Tibial nerve (tissue), 4 donors: ENCODE measurements at regions not wholly inside any gene's neighbourhood (a gene's known extent, or its start where the extent isn't known, plus 50 kb on each side); places are given as distances from the start of the nearest gene placed in this dataset.

Experiments used
- DNase-seq, 2 donors: peaks; one replicate each; pipeline ENCODE4 v3.0.0-alpha.2; 2019; ENCODE audit warnings: low spot score in 2 of 2
- H3K27ac ChIP-seq, 4 donors: fragments of 200-600 bp; sonication (generic) in 3 of 4; one replicate each; pipeline ENCODE4 v1.5.1; 2017 to 2019; ENCODE audit warnings: mild to moderate bottlenecking in 1 of 4
- H3K27me3 ChIP-seq, 2 donors: fragments of 200-600 bp; sonication (generic) in 1 of 2; one replicate each; pipeline versions ENCODE4 v1.5.1 to v1.6.0; 2017 to 2019
- H3K36me3 ChIP-seq, 3 donors: fragments of 200-600 bp; sonication (generic); one replicate each; pipeline ENCODE4 v1.5.1; 2018 to 2019
- H3K4me1 ChIP-seq, 4 donors: fragments of 200-600 bp; sonication (generic) in 3 of 4; one replicate each; pipeline ENCODE4 v1.5.1; 2017 to 2019
- H3K4me3 ChIP-seq, 4 donors: fragments of 200-600 bp; sonication (generic) in 3 of 4; one replicate each; pipeline ENCODE4 v1.5.1; 2017 to 2019; ENCODE audit warnings: mild to moderate bottlenecking in 1 of 4, moderate library complexity in 1 of 4
- H3K9me3 ChIP-seq, 4 donors: fragments of 200-600 bp; sonication (generic) in 3 of 4; one replicate each; pipeline ENCODE4 v1.5.1; 2017 to 2019
- EP300 ChIP-seq, 2 donors: sonication (generic); formaldehyde crosslinking; IDR thresholded peaks; one replicate each; pipeline ENCODE4 v1.6.1; 2017; ENCODE audit warnings: antibody characterized with exemption in 2 of 2, mild to moderate bottlenecking in 1 of 2
- POLR2A ChIP-seq, 2 donors: fragments of 450-650 bp; IDR thresholded peaks; one replicate each; pipeline ENCODE4 v1.6.1; 2017; ENCODE audit warnings: antibody characterized with exemption in 2 of 2, mild to moderate bottlenecking in 2 of 2, moderate library complexity in 2 of 2
- WGBS, 2 donors: methylation state at CpG; one replicate each; pipeline ENCODE4 v1.1.5; 2018; 5-methylcytosine and 5-hydroxymethylcytosine counted together
- TF ChIP-seq, protein P1 (sequence below), 5 experiments: fragments of 200-600 bp in 3 of 5; fragments of 450-650 bp in 2 of 5; sonication (generic) in 3 of 5; IDR thresholded peaks; one replicate each; pipeline ENCODE4 v1.5.1; 2016 to 2019; ENCODE audit warnings: antibody characterized with exemption in 5 of 5, mild to moderate bottlenecking in 3 of 5, moderate library complexity in 2 of 5

DNA sequence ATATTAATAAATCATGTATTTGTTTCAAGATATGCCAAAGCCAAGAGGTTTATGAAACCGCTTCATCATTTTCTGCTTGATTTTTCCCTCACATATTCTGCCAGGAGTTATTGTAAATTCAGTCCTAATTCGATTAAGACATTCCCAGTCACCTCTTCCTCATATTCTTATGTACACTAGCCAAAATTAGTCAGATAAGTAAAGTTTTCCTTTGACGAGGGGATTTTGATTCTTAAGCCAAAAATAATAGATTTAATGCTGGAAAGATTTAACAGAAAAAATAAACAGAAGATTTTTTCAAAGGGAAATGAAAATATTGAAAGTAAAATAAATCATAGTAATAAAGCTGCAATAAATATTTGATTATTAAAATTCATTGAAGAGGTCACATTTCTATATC lies 51.0 kb upstream of the VEGFC start:
- WGBS, 2 donors, result 58 to 67% methylated on average over 3 of the region's 3 CpGs
- Histone ChIP-seq H3K4me3 (no peak overlapping the region), H3K36me3 (no peaks in the 10 kb centered on the region), H3K27me3 (no peaks in the 10 kb centered on the region), H3K9me3 (peaks cover 0 to 6% (median 0%) of the 10 kb centered on the region in 4 donors), H3K27ac (no peak overlapping the region), H3K4me1 (no peaks in the 10 kb centered on the region)
- DNase-seq, result no peak
- TF ChIP-seq EP300 (IDR thresholded peaks at IDR 0.05), result no peak
- TF ChIP-seq POLR2A (IDR thresholded peaks at IDR 0.05), result no peak
- TF ChIP-seq, protein P1, sequence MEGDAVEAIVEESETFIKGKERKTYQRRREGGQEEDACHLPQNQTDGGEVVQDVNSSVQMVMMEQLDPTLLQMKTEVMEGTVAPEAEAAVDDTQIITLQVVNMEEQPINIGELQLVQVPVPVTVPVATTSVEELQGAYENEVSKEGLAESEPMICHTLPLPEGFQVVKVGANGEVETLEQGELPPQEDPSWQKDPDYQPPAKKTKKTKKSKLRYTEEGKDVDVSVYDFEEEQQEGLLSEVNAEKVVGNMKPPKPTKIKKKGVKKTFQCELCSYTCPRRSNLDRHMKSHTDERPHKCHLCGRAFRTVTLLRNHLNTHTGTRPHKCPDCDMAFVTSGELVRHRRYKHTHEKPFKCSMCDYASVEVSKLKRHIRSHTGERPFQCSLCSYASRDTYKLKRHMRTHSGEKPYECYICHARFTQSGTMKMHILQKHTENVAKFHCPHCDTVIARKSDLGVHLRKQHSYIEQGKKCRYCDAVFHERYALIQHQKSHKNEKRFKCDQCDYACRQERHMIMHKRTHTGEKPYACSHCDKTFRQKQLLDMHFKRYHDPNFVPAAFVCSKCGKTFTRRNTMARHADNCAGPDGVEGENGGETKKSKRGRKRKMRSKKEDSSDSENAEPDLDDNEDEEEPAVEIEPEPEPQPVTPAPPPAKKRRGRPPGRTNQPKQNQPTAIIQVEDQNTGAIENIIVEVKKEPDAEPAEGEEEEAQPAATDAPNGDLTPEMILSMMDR (IDR thresholded peaks at IDR 0.05), result no peak

GRCh38 chr4:176844448-176844847 lies 51.7 kb upstream of the VEGFC start:
- H3K4me1 ChIP-seq, result no peaks in the 10 kb centered on the region
- H3K4me3 ChIP-seq, result no peak overlapping the region
- no peaks in the 10 kb centered on the region for H3K36me3 ChIP-seq
- TF ChIP-seq, protein P1 (IDR thresholded peaks at IDR 0.05), result no peak
- no peak for DNase-seq
- no peak overlapping the region for H3K27ac ChIP-seq
- H3K27me3 ChIP-seq, result no peaks in the 10 kb centered on the region
- 85 to 92% methylated on average over 4 of the region's 4 CpGs for WGBS, 2 donors
- peaks cover 0 to 6% (median 0%) of the 10 kb centered on the region in 4 donors for H3K9me3 ChIP-seq

DNA sequence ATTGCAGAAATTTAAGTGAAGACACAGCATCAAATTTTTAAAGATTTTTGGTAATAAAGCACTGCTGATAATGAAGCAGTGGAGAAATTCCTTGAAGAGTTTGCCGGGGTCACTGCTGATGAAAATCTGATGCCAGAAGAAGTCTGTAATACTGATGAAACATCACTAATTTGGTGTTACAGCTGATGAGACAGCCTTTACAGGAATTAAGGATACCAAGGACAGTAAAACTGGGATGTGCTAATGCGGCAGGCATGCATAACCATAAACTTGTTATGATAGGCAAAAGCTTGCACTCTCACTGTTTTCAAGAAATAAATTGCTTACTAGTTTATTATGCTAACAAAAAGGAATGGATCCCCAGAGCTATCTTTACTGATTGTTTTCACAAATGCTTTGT lies 52.9 kb upstream of the VEGFC start:
- peaks cover 0 to 6% (median 0%) of the 10 kb centered on the region in 4 donors for H3K9me3 ChIP-seq
- no peaks in the 10 kb centered on the region for H3K36me3 ChIP-seq
- H3K27me3 ChIP-seq, result no peaks in the 10 kb centered on the region
- H3K4me1 ChIP-seq, result no peaks in the 10 kb centered on the region
- H3K4me3 ChIP-seq, result no peak overlapping the region
- 60 to 62% methylated on average over 2 of the region's 2 CpGs for WGBS, 2 donors
- TF ChIP-seq, protein P1 (IDR thresholded peaks at IDR 0.05), result no peak
- TF ChIP-seq POLR2A (IDR thresholded peaks at IDR 0.05) (no peak), EP300 (IDR thresholded peaks at IDR 0.05) (no peak)
- H3K27ac ChIP-seq, result no peak overlapping the region
- no peak for DNase-seq

GRCh38 chr4:176849076-176849475 lies 56.4 kb upstream of the VEGFC start:
- no peak for TF ChIP-seq POLR2A (IDR thresholded peaks at IDR 0.05)
- TF ChIP-seq EP300 (IDR thresholded peaks at IDR 0.05), result no peak
- TF ChIP-seq, protein P1 (IDR thresholded peaks at IDR 0.05), result no peak
- Histone ChIP-seq H3K4me3 (no peak overlapping the region), H3K4me1 (no peaks in the 10 kb centered on the region), H3K9me3 (peaks cover 0 to 10% (median 0%) of the 10 kb centered on the region in 4 donors), H3K27me3 (no peaks in the 10 kb centered on the region), H3K27ac (no peak overlapping the region), H3K36me3 (no peaks in the 10 kb centered on the region)
- DNase-seq, result no peak

GRCh38 chr4:176850436-176850835 lies 57.7 kb upstream of the VEGFC start:
- WGBS, 2 donors, result 70 to 78% methylated on average over 2 of the region's 2 CpGs
- no peak for TF ChIP-seq POLR2A (IDR thresholded peaks at IDR 0.05)
- no peak for TF ChIP-seq EP300 (IDR thresholded peaks at IDR 0.05)
- TF ChIP-seq, protein P1 (IDR thresholded peaks at IDR 0.05), result no peak
- no peak overlapping the region for H3K4me3 ChIP-seq
- no peak overlapping the region for H3K27ac ChIP-seq
- H3K9me3 ChIP-seq, result peaks cover 0 to 9% (median 0%) of the 10 kb centered on the region in 4 donors
- no peak for DNase-seq
- no peaks in the 10 kb centered on the region for H3K36me3 ChIP-seq
- H3K27me3 ChIP-seq, result no peaks in the 10 kb centered on the region
- H3K4me1 ChIP-seq, result no peaks in the 10 kb centered on the region
